NT2/D1 (cell line): ENCODE measurements at regions not wholly inside any gene's neighbourhood (a gene's known extent, or its start where the extent isn't known, plus 50 kb on each side); places are given as distances from the start of the nearest gene placed in this dataset.

Experiments
- DNase-seq: peaks from one replicate; pipeline ENCODE4 v3.0.0-alpha.2; 2011; ENCODE audit warnings: low read depth, low spot score
- H3K27me3 ChIP-seq: 2 replicates; pipeline ENCODE4 v1.6.0; 2011; ENCODE audit warnings: mild to moderate bottlenecking; ENCODE audit not compliant: insufficient read length, insufficient read depth
- H3K36me3 ChIP-seq: 2 replicates; pipeline ENCODE4 v1.6.1; 2011; ENCODE audit warnings: mild to moderate bottlenecking, low read length, mixed read lengths; ENCODE audit not compliant: insufficient read depth, insufficient read length
- H3K4me1 ChIP-seq: 2 replicates; pipeline ENCODE4 v1.5.1; 2011; ENCODE audit not compliant: insufficient read depth, insufficient read length
- H3K4me3 ChIP-seq: 2 replicates; pipeline ENCODE4 v1.5.1; 2011; ENCODE audit warnings: low read depth; ENCODE audit not compliant: insufficient read length
- H3K9ac ChIP-seq: 2 replicates; pipeline ENCODE4 v1.6.0; 2011; ENCODE audit warnings: low read depth; ENCODE audit not compliant: insufficient read length
- H3K9me3 ChIP-seq: 2 replicates; pipeline ENCODE4 v1.5.1; 2011; ENCODE audit warnings: mild to moderate bottlenecking, low read length; ENCODE audit not compliant: insufficient read depth
- SUZ12 ChIP-seq: IDR thresholded peaks from 2 replicates; pipeline ENCODE4 v1.6.1; 2011; ENCODE audit not compliant: insufficient read length, insufficient read depth; ENCODE audit errors: extremely low read depth
- YY1 ChIP-seq: IDR thresholded peaks from 2 replicates; pipeline ENCODE4 v1.6.1; 2011; ENCODE audit not compliant: insufficient read length, insufficient read depth
- ZNF274 ChIP-seq: IDR thresholded peaks from 2 replicates; pipeline ENCODE4 v1.6.1; 2011; ENCODE audit warnings: mild to moderate bottlenecking, low read depth, low read length

- Histone ChIP-seq H3K4me3 (no peak overlapping the region), H3K36me3 (no peaks in the 10 kb centered on the region), H3K4me1 (no peaks in the 10 kb centered on the region), H3K9me3 (no peaks in the 10 kb centered on the region), H3K9ac (no peak overlapping the region), H3K27me3 (no peaks in the 10 kb centered on the region)
- TF ChIP-seq ZNF274 (no peak), SUZ12 (no peak), YY1 (no peak)
- DNase-seq: no peak
Observed at GRCh38 chr18:73696171-73696570, 451.5 kb downstream of the FBXO15 start.

- H3K27me3 ChIP-seq: no peaks in the 10 kb centered on the region
- H3K9me3 ChIP-seq: no peaks in the 10 kb centered on the region
- no peaks in the 10 kb centered on the region for H3K4me1 ChIP-seq
- TF ChIP-seq SUZ12: no peak
- TF ChIP-seq YY1: no peak
- no peak for TF ChIP-seq ZNF274
- H3K9ac ChIP-seq: no peak overlapping the region
- H3K4me3 ChIP-seq: no peak overlapping the region
- no peaks in the 10 kb centered on the region for H3K36me3 ChIP-seq
- DNase-seq: no peak
Observed at GRCh38 chr18:73693091-73693490, 454.5 kb downstream of the FBXO15 start.

GRCh38 chr18:73691624-73692023, 456.0 kb downstream of the FBXO15 start:
- H3K27me3 ChIP-seq: no peaks in the 10 kb centered on the region
- H3K4me1 ChIP-seq: no peaks in the 10 kb centered on the region
- TF ChIP-seq ZNF274 (no peak), SUZ12 (no peak), YY1 (no peak)
- H3K9ac ChIP-seq: no peak overlapping the region
- no peak for DNase-seq
- no peaks in the 10 kb centered on the region for H3K9me3 ChIP-seq
- H3K36me3 ChIP-seq: no peaks in the 10 kb centered on the region
- H3K4me3 ChIP-seq: no peak overlapping the region

DNA sequence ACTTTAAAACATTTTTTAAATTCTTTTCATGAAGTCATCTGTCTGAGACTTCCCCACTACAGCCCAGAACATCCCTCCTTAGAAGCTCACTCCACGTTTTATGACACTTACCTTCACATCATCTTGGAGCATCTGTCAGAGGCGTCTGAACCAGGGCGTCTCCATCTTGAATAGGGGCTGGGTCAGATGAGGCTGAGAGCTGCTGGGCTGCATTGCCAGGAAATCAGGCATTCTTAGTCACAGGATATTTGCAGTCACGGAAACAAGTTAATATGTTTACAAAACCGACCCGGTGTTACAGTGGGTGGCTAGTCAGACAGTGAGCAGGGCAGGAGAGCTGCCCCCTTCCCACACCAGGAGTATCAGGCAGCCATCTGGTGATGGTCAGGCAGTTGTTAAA, 456.5 kb downstream of the FBXO15 start:
- no peaks in the 10 kb centered on the region for H3K9me3 ChIP-seq
- no peak overlapping the region for H3K9ac ChIP-seq
- no peak overlapping the region for H3K4me3 ChIP-seq
- no peaks in the 10 kb centered on the region for H3K4me1 ChIP-seq
- H3K27me3 ChIP-seq: no peaks in the 10 kb centered on the region
- no peaks in the 10 kb centered on the region for H3K36me3 ChIP-seq
- no peak for DNase-seq
- TF ChIP-seq ZNF274 (no peak), YY1 (no peak), SUZ12 (no peak)

GRCh38 chr18:73690222-73690621, 457.4 kb downstream of the FBXO15 start:
- no peak overlapping the region for H3K4me3 ChIP-seq
- H3K27me3 ChIP-seq: no peaks in the 10 kb centered on the region
- H3K9me3 ChIP-seq: no peaks in the 10 kb centered on the region
- H3K36me3 ChIP-seq: no peaks in the 10 kb centered on the region
- no peak overlapping the region for H3K9ac ChIP-seq
- no peak for DNase-seq
- TF ChIP-seq ZNF274 (no peak), YY1 (no peak), SUZ12 (no peak)
- no peaks in the 10 kb centered on the region for H3K4me1 ChIP-seq

- Histone ChIP-seq H3K4me1 (no peaks in the 10 kb centered on the region), H3K9ac (no peak overlapping the region), H3K27me3 (no peaks in the 10 kb centered on the region), H3K4me3 (no peak overlapping the region), H3K9me3 (no peaks in the 10 kb centered on the region), H3K36me3 (no peaks in the 10 kb centered on the region)
- TF ChIP-seq YY1: no peak
- no peak for TF ChIP-seq SUZ12
- TF ChIP-seq ZNF274: no peak
- no peak for DNase-seq
Observed at GRCh38 chr18:73688851-73689711, 458.6 kb downstream of the FBXO15 start.

DNA sequence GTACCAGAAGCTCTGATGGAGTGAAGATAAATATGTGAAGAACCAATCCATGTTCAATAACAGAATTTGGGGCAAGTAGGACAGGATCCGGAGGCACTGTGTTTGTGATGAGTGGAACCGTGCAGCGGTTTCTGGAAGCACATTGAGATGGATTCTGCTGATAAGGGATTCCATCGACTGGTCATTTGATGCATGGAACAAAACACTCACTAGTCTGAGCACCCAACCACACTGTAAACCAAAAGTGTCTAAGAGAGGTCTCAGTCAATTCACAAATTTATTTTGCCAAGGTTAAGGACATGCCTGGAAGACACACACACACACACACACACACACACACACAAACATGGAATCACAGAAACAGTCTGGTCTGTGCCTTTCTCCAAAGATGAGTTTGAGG, 459.5 kb downstream of the FBXO15 start:
- no peaks in the 10 kb centered on the region for H3K36me3 ChIP-seq
- DNase-seq: no peak
- no peaks in the 10 kb centered on the region for H3K4me1 ChIP-seq
- no peaks in the 10 kb centered on the region for H3K9me3 ChIP-seq
- no peaks in the 10 kb centered on the region for H3K27me3 ChIP-seq
- TF ChIP-seq SUZ12: no peak
- no peak for TF ChIP-seq ZNF274
- TF ChIP-seq YY1: no peak
- H3K4me3 ChIP-seq: no peak overlapping the region
- H3K9ac ChIP-seq: no peak overlapping the region
